Liver (tissue), 8 donors: ENCODE measurements at regions not wholly inside any gene's neighbourhood (a gene's known extent, or its start where the extent isn't known, plus 50 kb on each side); places are given as distances from the start of the nearest gene placed in this dataset.

Experiments used
- DNase-seq: peaks from one replicate; pipeline ENCODE4 v3.0.0-alpha.2; 2017; ENCODE audit warnings: low spot score
- H3K27ac ChIP-seq, 2 donors: one replicate each; pipeline ENCODE4 v1.7.0; 2013; ENCODE audit warnings: inconsistent platforms in 2 of 2, low read length in 2 of 2, control low read depth in 1 of 2, low read depth in 1 of 2, mild to moderate bottlenecking in 1 of 2
- H3K27me3 ChIP-seq, 4 donors: one replicate each; pipeline versions ENCODE4 v1.6.1 to v1.7.0; 2013; ENCODE audit warnings: low read length in 3 of 4, inconsistent platforms in 1 of 4, mild to moderate bottlenecking in 1 of 4, moderate library complexity in 1 of 4; ENCODE audit not compliant: control insufficient read depth in 4 of 4, insufficient read depth in 4 of 4
- H3K36me3 ChIP-seq, 4 donors: one replicate each; pipeline versions ENCODE4 v1.6.1 to v1.7.0; 2013; ENCODE audit warnings: low read length in 3 of 4, mild to moderate bottlenecking in 3 of 4, low read depth in 1 of 4, moderate library complexity in 1 of 4; ENCODE audit not compliant: control insufficient read depth in 4 of 4, insufficient read depth in 3 of 4
- H3K4me1 ChIP-seq, 4 donors: one replicate each; pipeline versions ENCODE4 v1.6.1 to v1.7.0; 2013; ENCODE audit warnings: low read length in 3 of 4, mild to moderate bottlenecking in 3 of 4, moderate library complexity in 1 of 4; ENCODE audit not compliant: control insufficient read depth in 4 of 4, insufficient read depth in 4 of 4
- H3K4me3 ChIP-seq, 3 donors: one replicate each; pipeline versions ENCODE4 v1.6.1 to v1.7.0; 2013; ENCODE audit warnings: low read length in 3 of 3, control low read depth in 1 of 3, low read depth in 1 of 3, mild to moderate bottlenecking in 1 of 3
- H3K9ac ChIP-seq, 2 donors: one replicate each; pipeline ENCODE4 v1.7.0; 2013; ENCODE audit warnings: low read length in 2 of 2, mild to moderate bottlenecking in 2 of 2, moderate library complexity in 2 of 2, control low read depth in 1 of 2, low read depth in 1 of 2
- H3K9me3 ChIP-seq, 4 donors: one replicate each; pipeline versions ENCODE4 v1.6.1 to v1.7.0; 2013; ENCODE audit warnings: low read length in 3 of 4; ENCODE audit not compliant: control insufficient read depth in 4 of 4
- EGR1 ChIP-seq, 2 donors: IDR thresholded peaks; 2 replicates each; pipeline ENCODE4 v1.6.1; 2016 to 2018; ENCODE audit warnings: antibody characterized with exemption in 2 of 2, low read depth in 2 of 2
- FOXA1 ChIP-seq: IDR thresholded peaks from 2 replicates; pipeline ENCODE4 v1.6.1; 2016; ENCODE audit warnings: antibody characterized with exemption
- FOXA2 ChIP-seq: IDR thresholded peaks from 2 replicates; pipeline ENCODE4 v1.6.1; 2016; ENCODE audit warnings: antibody characterized with exemption
- GABPA ChIP-seq, 2 donors: IDR thresholded peaks in 1 of 2; conservative IDR thresholded peaks in 1 of 2; 2 replicates each; pipeline ENCODE4 v1.6.1; 2016; ENCODE audit warnings: antibody characterized with exemption in 2 of 2, mild to moderate bottlenecking in 1 of 2, moderate library complexity in 1 of 2
- HNF4A ChIP-seq, 2 donors: conservative IDR thresholded peaks; 2 replicates each; pipeline ENCODE4 v1.6.1; 2016; ENCODE audit warnings: antibody characterized with exemption in 2 of 2, mild to moderate bottlenecking in 2 of 2
- HNF4G ChIP-seq: IDR thresholded peaks from 2 replicates; pipeline ENCODE4 v1.6.1; 2016; ENCODE audit warnings: antibody characterized with exemption
- JUND ChIP-seq, 2 donors: IDR thresholded peaks; 2 replicates each; pipeline ENCODE4 v1.6.1; 2016; ENCODE audit warnings: antibody characterized with exemption in 2 of 2
- NR2F2 ChIP-seq: IDR thresholded peaks from 2 replicates; pipeline ENCODE4 v1.6.1; 2016; ENCODE audit warnings: antibody characterized with exemption
- RAD21 ChIP-seq, 2 donors: IDR thresholded peaks; 2 replicates each; pipeline ENCODE4 v1.6.1; 2016; ENCODE audit warnings: antibody characterized with exemption in 2 of 2, mild to moderate bottlenecking in 2 of 2
- RXRA ChIP-seq, 2 donors: IDR thresholded peaks; 2 replicates each; pipeline ENCODE4 v1.6.1; 2017 to 2018; ENCODE audit warnings: antibody characterized with exemption in 2 of 2, mild to moderate bottlenecking in 1 of 2
- SP1 ChIP-seq: IDR thresholded peaks from 2 replicates; pipeline ENCODE4 v1.6.1; 2018; ENCODE audit warnings: antibody characterized with exemption, mild to moderate bottlenecking
- TAF1 ChIP-seq: conservative IDR thresholded peaks from 2 replicates; pipeline ENCODE4 v1.6.1; 2016; ENCODE audit warnings: antibody characterized with exemption, mild to moderate bottlenecking
- YY1 ChIP-seq: IDR thresholded peaks from 2 replicates; pipeline ENCODE4 v1.6.1; 2016; ENCODE audit warnings: antibody characterized with exemption, mild to moderate bottlenecking
- WGBS: extraction: QIAGEN DNeasy Blood & Tissue Kit; methylation state at CpG from one replicate; pipeline ENCODE4 v1.1.7; 2013; 5-methylcytosine and 5-hydroxymethylcytosine counted together
- TF ChIP-seq, protein P1 (sequence below): fragments of 150-350 bp; IDR thresholded peaks from 2 replicates; pipeline ENCODE4 v1.5.1; 2017; ENCODE audit warnings: improper control_type of control experiment, low read depth, low read length; ENCODE audit not compliant: missing input control
- TF ChIP-seq, protein P2 (sequence below): IDR thresholded peaks from 2 replicates; pipeline ENCODE4 v1.6.1; 2016; ENCODE audit warnings: antibody characterized with exemption
- TF ChIP-seq, protein P3 (sequence below): IDR thresholded peaks from 2 replicates; pipeline ENCODE4 v1.6.1; 2016; ENCODE audit warnings: antibody characterized with exemption
- TF ChIP-seq, protein P4 (sequence below): IDR thresholded peaks from 2 replicates; pipeline ENCODE4 v1.6.1; 2016; ENCODE audit warnings: antibody characterized with exemption
- TF ChIP-seq, protein P5 (sequence below): IDR thresholded peaks from 2 replicates; pipeline ENCODE4 v1.6.1; 2016; ENCODE audit warnings: antibody characterized with exemption, mild to moderate bottlenecking
- donor health status: healthy.
- donor health status: healthy.
- donor health status: healthy.
- donor health status: healthy.
- donor health status: healthy.

DNA sequence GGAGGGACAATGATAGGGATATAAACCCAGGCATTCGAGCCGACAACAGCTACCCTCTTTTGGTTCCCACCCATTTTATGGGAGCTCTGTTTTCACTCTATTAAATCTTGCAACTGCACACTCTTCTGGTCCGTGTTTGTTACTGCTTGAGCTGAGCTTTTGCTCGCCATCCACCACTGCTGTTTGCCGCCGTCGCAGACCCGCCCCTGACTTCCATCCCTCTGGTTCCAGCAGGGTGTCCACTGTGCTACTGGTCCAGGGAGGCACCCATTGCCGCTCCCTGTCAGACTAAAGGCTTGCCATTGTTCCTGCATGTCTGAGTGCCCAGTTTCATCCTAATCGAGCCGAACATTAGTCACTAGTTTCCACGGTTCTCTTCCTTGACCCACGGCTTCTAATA, 1170.5 kb upstream of the PABPC4L start (continued):
- TF ChIP-seq, protein P1, sequence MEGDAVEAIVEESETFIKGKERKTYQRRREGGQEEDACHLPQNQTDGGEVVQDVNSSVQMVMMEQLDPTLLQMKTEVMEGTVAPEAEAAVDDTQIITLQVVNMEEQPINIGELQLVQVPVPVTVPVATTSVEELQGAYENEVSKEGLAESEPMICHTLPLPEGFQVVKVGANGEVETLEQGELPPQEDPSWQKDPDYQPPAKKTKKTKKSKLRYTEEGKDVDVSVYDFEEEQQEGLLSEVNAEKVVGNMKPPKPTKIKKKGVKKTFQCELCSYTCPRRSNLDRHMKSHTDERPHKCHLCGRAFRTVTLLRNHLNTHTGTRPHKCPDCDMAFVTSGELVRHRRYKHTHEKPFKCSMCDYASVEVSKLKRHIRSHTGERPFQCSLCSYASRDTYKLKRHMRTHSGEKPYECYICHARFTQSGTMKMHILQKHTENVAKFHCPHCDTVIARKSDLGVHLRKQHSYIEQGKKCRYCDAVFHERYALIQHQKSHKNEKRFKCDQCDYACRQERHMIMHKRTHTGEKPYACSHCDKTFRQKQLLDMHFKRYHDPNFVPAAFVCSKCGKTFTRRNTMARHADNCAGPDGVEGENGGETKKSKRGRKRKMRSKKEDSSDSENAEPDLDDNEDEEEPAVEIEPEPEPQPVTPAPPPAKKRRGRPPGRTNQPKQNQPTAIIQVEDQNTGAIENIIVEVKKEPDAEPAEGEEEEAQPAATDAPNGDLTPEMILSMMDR: no peak
- no peak for TF ChIP-seq RXRA (IDR thresholded peaks at IDR 0.05)
- no peak for TF ChIP-seq YY1
- TF ChIP-seq, protein P2, sequence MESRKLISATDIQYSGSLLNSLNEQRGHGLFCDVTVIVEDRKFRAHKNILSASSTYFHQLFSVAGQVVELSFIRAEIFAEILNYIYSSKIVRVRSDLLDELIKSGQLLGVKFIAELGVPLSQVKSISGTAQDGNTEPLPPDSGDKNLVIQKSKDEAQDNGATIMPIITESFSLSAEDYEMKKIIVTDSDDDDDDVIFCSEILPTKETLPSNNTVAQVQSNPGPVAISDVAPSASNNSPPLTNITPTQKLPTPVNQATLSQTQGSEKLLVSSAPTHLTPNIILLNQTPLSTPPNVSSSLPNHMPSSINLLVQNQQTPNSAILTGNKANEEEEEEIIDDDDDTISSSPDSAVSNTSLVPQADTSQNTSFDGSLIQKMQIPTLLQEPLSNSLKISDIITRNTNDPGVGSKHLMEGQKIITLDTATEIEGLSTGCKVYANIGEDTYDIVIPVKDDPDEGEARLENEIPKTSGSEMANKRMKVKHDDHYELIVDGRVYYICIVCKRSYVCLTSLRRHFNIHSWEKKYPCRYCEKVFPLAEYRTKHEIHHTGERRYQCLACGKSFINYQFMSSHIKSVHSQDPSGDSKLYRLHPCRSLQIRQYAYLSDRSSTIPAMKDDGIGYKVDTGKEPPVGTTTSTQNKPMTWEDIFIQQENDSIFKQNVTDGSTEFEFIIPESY: no peak
- no peak for TF ChIP-seq GABPA (IDR thresholded peaks at IDR 0.05 in 1 of 2, conservative IDR thresholded peaks at IDR 0.05 in 1 of 2)
- TF ChIP-seq JUND (IDR thresholded peaks at IDR 0.05): no peak
- TF ChIP-seq, protein P3, sequence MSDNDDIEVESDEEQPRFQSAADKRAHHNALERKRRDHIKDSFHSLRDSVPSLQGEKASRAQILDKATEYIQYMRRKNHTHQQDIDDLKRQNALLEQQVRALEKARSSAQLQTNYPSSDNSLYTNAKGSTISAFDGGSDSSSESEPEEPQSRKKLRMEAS: no peak
- TF ChIP-seq RAD21 (IDR thresholded peaks at IDR 0.05): no peak

DNA sequence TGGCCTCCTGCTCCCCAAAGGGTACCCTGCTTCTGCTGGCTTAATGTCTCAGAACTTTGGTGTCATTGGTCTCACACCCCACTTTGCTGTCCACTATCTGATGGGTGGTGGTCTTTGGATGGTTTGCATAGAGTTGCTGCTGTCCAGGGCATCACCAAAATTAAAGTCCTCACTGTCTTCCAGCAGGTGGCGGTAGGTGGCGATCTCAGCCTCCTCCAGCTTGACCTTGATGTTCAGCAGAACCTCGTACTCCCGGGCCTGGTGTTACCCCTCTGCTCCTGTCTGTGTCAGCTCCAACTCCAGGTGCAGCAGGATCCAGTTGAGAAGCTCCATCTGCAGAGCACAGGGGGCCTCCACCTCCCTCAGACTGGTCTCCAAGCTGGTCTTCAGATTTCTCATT, 1169.5 kb upstream of the PABPC4L start:
- no peaks in the 10 kb centered on the region for H3K27me3 ChIP-seq
- no peaks in the 10 kb centered on the region for H3K9me3 ChIP-seq
- H3K36me3 ChIP-seq: no peaks in the 10 kb centered on the region
- no peak overlapping the region for H3K4me3 ChIP-seq
- no peak overlapping the region for H3K27ac ChIP-seq
- WGBS: 59% methylated on average over 4 of the region's 4 CpGs
- TF ChIP-seq YY1 (no peak), RAD21 (IDR thresholded peaks at IDR 0.05) (no peak), TAF1 (no peak), HNF4A (conservative IDR thresholded peaks at IDR 0.05) (no peak), JUND (IDR thresholded peaks at IDR 0.05) (no peak), HNF4G (no peak), FOXA1 (no peak), RXRA (IDR thresholded peaks at IDR 0.05) (no peak), EGR1 (IDR thresholded peaks at IDR 0.05; ENCODE audit: low read depth in 2 of 2) (no peak), NR2F2 (no peak), SP1 (no peak), GABPA (IDR thresholded peaks at IDR 0.05 in 1 of 2, conservative IDR thresholded peaks at IDR 0.05 in 1 of 2) (no peak), FOXA2 (no peak)
- TF ChIP-seq, protein P4, sequence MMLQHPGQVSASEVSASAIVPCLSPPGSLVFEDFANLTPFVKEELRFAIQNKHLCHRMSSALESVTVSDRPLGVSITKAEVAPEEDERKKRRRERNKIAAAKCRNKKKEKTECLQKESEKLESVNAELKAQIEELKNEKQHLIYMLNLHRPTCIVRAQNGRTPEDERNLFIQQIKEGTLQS: no peak
- TF ChIP-seq, protein P1: no peak
- TF ChIP-seq, protein P3: no peak
- TF ChIP-seq, protein P2: no peak
- TF ChIP-seq, protein P5, sequence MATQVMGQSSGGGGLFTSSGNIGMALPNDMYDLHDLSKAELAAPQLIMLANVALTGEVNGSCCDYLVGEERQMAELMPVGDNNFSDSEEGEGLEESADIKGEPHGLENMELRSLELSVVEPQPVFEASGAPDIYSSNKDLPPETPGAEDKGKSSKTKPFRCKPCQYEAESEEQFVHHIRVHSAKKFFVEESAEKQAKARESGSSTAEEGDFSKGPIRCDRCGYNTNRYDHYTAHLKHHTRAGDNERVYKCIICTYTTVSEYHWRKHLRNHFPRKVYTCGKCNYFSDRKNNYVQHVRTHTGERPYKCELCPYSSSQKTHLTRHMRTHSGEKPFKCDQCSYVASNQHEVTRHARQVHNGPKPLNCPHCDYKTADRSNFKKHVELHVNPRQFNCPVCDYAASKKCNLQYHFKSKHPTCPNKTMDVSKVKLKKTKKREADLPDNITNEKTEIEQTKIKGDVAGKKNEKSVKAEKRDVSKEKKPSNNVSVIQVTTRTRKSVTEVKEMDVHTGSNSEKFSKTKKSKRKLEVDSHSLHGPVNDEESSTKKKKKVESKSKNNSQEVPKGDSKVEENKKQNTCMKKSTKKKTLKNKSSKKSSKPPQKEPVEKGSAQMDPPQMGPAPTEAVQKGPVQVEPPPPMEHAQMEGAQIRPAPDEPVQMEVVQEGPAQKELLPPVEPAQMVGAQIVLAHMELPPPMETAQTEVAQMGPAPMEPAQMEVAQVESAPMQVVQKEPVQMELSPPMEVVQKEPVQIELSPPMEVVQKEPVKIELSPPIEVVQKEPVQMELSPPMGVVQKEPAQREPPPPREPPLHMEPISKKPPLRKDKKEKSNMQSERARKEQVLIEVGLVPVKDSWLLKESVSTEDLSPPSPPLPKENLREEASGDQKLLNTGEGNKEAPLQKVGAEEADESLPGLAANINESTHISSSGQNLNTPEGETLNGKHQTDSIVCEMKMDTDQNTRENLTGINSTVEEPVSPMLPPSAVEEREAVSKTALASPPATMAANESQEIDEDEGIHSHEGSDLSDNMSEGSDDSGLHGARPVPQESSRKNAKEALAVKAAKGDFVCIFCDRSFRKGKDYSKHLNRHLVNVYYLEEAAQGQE: no peak
- no peaks in the 10 kb centered on the region for H3K4me1 ChIP-seq
- no peak overlapping the region for H3K9ac ChIP-seq
- DNase-seq: no peak
